AG09319 (cell line): ENCODE measurements at regions not wholly inside any gene's neighbourhood (a gene's known extent, or its start where the extent isn't known, plus 50 kb on each side); places are given as distances from the start of the nearest gene placed in this dataset.
"Not testable (repeated sequence)": the region's sequence is repeated elsewhere in the genome, so short reads cannot be mapped to it uniquely, and the experiment has no call there.

Source experiments
- DNase-seq: peaks from one replicate; pipeline ENCODE4 v3.0.0-alpha.2; 2010; ENCODE audit warnings: low read depth; ENCODE audit errors: extremely low read depth
- CTCF ChIP-seq: IDR thresholded peaks from 2 replicates; pipeline ENCODE4 v1.5.1; 2011; ENCODE audit warnings: low read depth, mild to moderate bottlenecking, inconsistent platforms, low read length, moderate library complexity

GRCh38 chr6:163862701-163863100 is 448.2 kb downstream of the QKI start:
- no peak for DNase-seq
- TF ChIP-seq CTCF = no peak

GRCh38 chr6:163861627-163862026 is 447.1 kb downstream of the QKI start:
- TF ChIP-seq CTCF = no peak
- DNase-seq = no peak

- peak; percentile 15 for DNase-seq
- no peak for TF ChIP-seq CTCF
Measured at GRCh38 chr6:163860287-163861081, 446.0 kb downstream of the QKI start.

- not testable (repeated sequence) for DNase-seq
Measured at GRCh38 chr6:163858870-163859269, 444.4 kb downstream of the QKI start.

- no peak for TF ChIP-seq CTCF
- DNase-seq = no peak
Measured at GRCh38 chr6:163857421-163857820, 442.9 kb downstream of the QKI start.

GRCh38 chr6:163850874-163851273 is 436.4 kb downstream of the QKI start:
- TF ChIP-seq CTCF = no peak
- no peak for DNase-seq

GRCh38 chr6:163844761-163845160 is 430.2 kb downstream of the QKI start:
- no peak for DNase-seq
- TF ChIP-seq CTCF = no peak

- no peak for DNase-seq
- TF ChIP-seq CTCF = no peak
Measured at GRCh38 chr6:163844357-163844756, 429.8 kb downstream of the QKI start.
